Endothelial cell (in vitro differentiated cells): ENCODE measurements at regions not wholly inside any gene's neighbourhood (a gene's known extent, or its start where the extent isn't known, plus 50 kb on each side); places are given as distances from the start of the nearest gene placed in this dataset.

Source experiments
- DNase-seq: peaks from one replicate; pipeline ENCODE4 v3.0.0; 2021; ENCODE audit warnings: low spot score
- H3K27ac Mint-ChIP-seq: one replicate; pipeline ENCODE4 v1.8.0; 2021; ENCODE audit warnings: mixed read lengths, inconsistent platforms; ENCODE audit not compliant: unreplicated experiment
- H3K27me3 Mint-ChIP-seq: one replicate; pipeline ENCODE4 v1.8.0; 2021; ENCODE audit warnings: mild to moderate bottlenecking, moderate library complexity, mixed read lengths, inconsistent platforms; ENCODE audit not compliant: unreplicated experiment
- H3K36me3 Mint-ChIP-seq: one replicate; pipeline ENCODE4 v1.8.0; 2021; ENCODE audit warnings: mild to moderate bottlenecking, low read depth, mixed read lengths, inconsistent platforms; ENCODE audit not compliant: unreplicated experiment
- H3K4me1 Mint-ChIP-seq: one replicate; pipeline ENCODE4 v1.8.0; 2021; ENCODE audit warnings: mild to moderate bottlenecking, mixed read lengths, inconsistent platforms; ENCODE audit not compliant: unreplicated experiment
- H3K4me3 Mint-ChIP-seq: one replicate; pipeline ENCODE4 v1.8.0; 2021; ENCODE audit warnings: mild to moderate bottlenecking, mixed read lengths, inconsistent platforms; ENCODE audit not compliant: unreplicated experiment
- H3K9me3 Mint-ChIP-seq: one replicate; pipeline ENCODE4 v1.8.0; 2021; ENCODE audit warnings: mixed read lengths, inconsistent platforms; ENCODE audit not compliant: unreplicated experiment
- CTCF ChIP-seq: fragments of 200-600 bp; sonication (generic); IDR thresholded peaks from one replicate; pipeline ENCODE4 v1.5.0; 2021; ENCODE audit warnings: antibody characterized with exemption; ENCODE audit not compliant: unreplicated experiment

- DNase-seq = no peak
- TF ChIP-seq CTCF = no peak
- Mint-ChIP-seq H3K27ac (no peak overlapping the region), H3K9me3 (no peaks in the 10 kb centered on the region), H3K4me1 (no peaks in the 10 kb centered on the region), H3K4me3 (no peak overlapping the region), H3K27me3 (no peaks in the 10 kb centered on the region), H3K36me3 (no peaks in the 10 kb centered on the region)
Measured at GRCh38 chr5:130692770-130693169, 472.3 kb downstream of the HINT1 start.

- Mint-ChIP-seq H3K27ac (no peak overlapping the region), H3K9me3 (no peaks in the 10 kb centered on the region), H3K4me3 (no peak overlapping the region), H3K36me3 (no peaks in the 10 kb centered on the region), H3K27me3 (no peaks in the 10 kb centered on the region), H3K4me1 (no peaks in the 10 kb centered on the region)
- TF ChIP-seq CTCF = no peak
- no peak for DNase-seq
Measured at GRCh38 chr5:130689831-130690230, 475.2 kb downstream of the HINT1 start.

GRCh38 chr5:130687085-130687733, 477.8 kb downstream of the HINT1 start:
- Mint-ChIP-seq H3K4me1 (no peaks in the 10 kb centered on the region), H3K27ac (no peak overlapping the region), H3K36me3 (no peaks in the 10 kb centered on the region), H3K9me3 (no peaks in the 10 kb centered on the region), H3K27me3 (no peaks in the 10 kb centered on the region), H3K4me3 (no peak overlapping the region)
- no peak for DNase-seq
- TF ChIP-seq CTCF = no peak

- Mint-ChIP-seq H3K36me3 (no peaks in the 10 kb centered on the region), H3K27ac (no peak overlapping the region), H3K4me3 (no peak overlapping the region)
Measured at GRCh38 chr5:130678637-130679036, 486.4 kb downstream of the HINT1 start.

More at GRCh38 chr5:130678637-130679036, 486.4 kb downstream of the HINT1 start:
- no peaks in the 10 kb centered on the region for H3K27me3 Mint-ChIP-seq
- no peaks in the 10 kb centered on the region for H3K9me3 Mint-ChIP-seq
- H3K4me1 Mint-ChIP-seq = no peaks in the 10 kb centered on the region
- no peak for TF ChIP-seq CTCF
- DNase-seq = no peak
